Type B pancreatic cell (in vitro differentiated cells): ENCODE measurements at regions not wholly inside any gene's neighbourhood (a gene's known extent, or its start where the extent isn't known, plus 50 kb on each side); places are given as distances from the start of the nearest gene placed in this dataset.

Source experiments
- DNase-seq: peaks from one replicate; pipeline ENCODE4 v3.0.0; 2021; ENCODE audit warnings: mixed read lengths; ENCODE audit not compliant: unreplicated experiment; ENCODE audit errors: extremely low spot score
- H3K27ac Mint-ChIP-seq: 2 replicates; pipeline ENCODE4 v1.8.0; 2021; ENCODE audit warnings: mild to moderate bottlenecking, mixed read lengths
- H3K27me3 Mint-ChIP-seq: 2 replicates; pipeline ENCODE4 v1.8.0; 2021; ENCODE audit warnings: mixed read lengths
- H3K36me3 Mint-ChIP-seq: 2 replicates; pipeline ENCODE4 v1.8.0; 2021; ENCODE audit warnings: mixed read lengths
- H3K4me1 Mint-ChIP-seq: one replicate; pipeline ENCODE4 v1.8.0; 2021; ENCODE audit warnings: mixed read lengths; ENCODE audit not compliant: unreplicated experiment
- H3K4me3 Mint-ChIP-seq: 2 replicates; pipeline ENCODE4 v1.8.0; 2021; ENCODE audit warnings: mild to moderate bottlenecking, mixed read lengths
- H3K9me3 Mint-ChIP-seq: 2 replicates; pipeline ENCODE4 v1.8.0; 2021; ENCODE audit warnings: mixed read lengths
- CTCF ChIP-seq: fragments of 200-600 bp; sonication (generic); conservative IDR thresholded peaks from 2 replicates; pipeline ENCODE4 v1.5.0; 2021; ENCODE audit warnings: antibody characterized with exemption, mild to moderate bottlenecking

GRCh38 chr3:62990704-62991413, 115.6 kb upstream of the CADPS start:
- DNase-seq = no peak
- peaks cover 5% of the 10 kb centered on the region for H3K27me3 Mint-ChIP-seq
- H3K9me3 Mint-ChIP-seq = no peaks in the 10 kb centered on the region
- no peak overlapping the region for H3K4me3 Mint-ChIP-seq
- no peak overlapping the region for H3K27ac Mint-ChIP-seq
- H3K4me1 Mint-ChIP-seq = no peaks in the 10 kb centered on the region
- TF ChIP-seq CTCF = no peak
- H3K36me3 Mint-ChIP-seq = no peaks in the 10 kb centered on the region

- no peaks in the 10 kb centered on the region for H3K9me3 Mint-ChIP-seq
- no peaks in the 10 kb centered on the region for H3K4me1 Mint-ChIP-seq
Observed at GRCh38 chr3:62992520-62992919, 117.3 kb upstream of the CADPS start.

DNA sequence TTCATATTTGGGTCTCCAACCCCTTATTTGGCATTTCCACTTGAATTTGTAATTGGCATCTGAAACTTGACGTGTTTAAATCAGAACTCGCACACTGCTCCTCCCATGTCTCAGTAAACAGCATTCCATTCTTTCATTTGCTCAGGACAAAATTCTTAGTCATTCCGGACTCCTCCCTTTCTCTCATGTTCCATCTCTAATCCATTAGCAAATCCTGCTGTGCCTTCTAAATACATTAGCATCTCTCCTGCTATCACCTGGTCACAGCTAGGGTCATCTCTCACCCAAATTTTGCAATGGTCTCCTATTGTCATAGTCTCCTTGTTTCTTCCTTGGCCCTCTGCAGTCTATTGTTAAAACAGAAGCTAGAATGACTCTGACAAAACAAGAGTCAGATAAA, 119.9 kb upstream of the CADPS start:
- Mint-ChIP-seq H3K27ac (no peak overlapping the region), H3K9me3 (no peaks in the 10 kb centered on the region), H3K4me1 (no peaks in the 10 kb centered on the region), H3K36me3 (no peaks in the 10 kb centered on the region), H3K4me3 (no peak overlapping the region), H3K27me3 (peaks cover 3% of the 10 kb centered on the region)
- DNase-seq = no peak
- no peak for TF ChIP-seq CTCF

More at GRCh38 chr3:62992520-62992919, 117.3 kb upstream of the CADPS start:
- Mint-ChIP-seq H3K4me3 (no peak overlapping the region), H3K36me3 (no peaks in the 10 kb centered on the region), H3K27me3 (peaks cover 5% of the 10 kb centered on the region), H3K27ac (no peak overlapping the region)
- no peak for TF ChIP-seq CTCF
- no peak for DNase-seq

GRCh38 chr3:62995530-62995929, 120.3 kb upstream of the CADPS start:
- Mint-ChIP-seq H3K27ac (no peak overlapping the region), H3K9me3 (no peaks in the 10 kb centered on the region), H3K27me3 (peaks cover 3% of the 10 kb centered on the region)

DNA sequence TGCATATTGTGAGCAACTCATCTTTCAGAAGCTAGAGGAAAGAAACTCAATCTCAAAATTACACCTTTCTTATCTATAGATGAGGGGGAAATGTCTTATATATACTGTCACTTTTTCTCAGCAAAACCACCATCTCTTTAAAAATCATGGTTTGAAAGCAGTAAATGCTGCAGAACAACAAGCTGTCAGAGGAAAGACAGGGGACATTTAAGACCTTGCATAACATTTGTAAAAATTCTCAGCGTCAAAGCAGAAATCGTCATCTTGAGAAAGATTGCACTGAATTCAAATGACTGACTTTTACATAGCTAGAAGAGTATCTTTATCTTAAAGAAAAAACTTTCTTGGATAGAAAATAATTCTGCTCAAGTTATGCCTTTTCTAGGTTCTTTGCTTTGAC, 122.2 kb upstream of the CADPS start:
- Mint-ChIP-seq H3K4me1 (no peaks in the 10 kb centered on the region), H3K27ac (no peak overlapping the region), H3K36me3 (no peaks in the 10 kb centered on the region), H3K9me3 (no peaks in the 10 kb centered on the region), H3K27me3 (peaks cover 3% of the 10 kb centered on the region), H3K4me3 (no peak overlapping the region)
- TF ChIP-seq CTCF = no peak
- no peak for DNase-seq

More at GRCh38 chr3:62995530-62995929, 120.3 kb upstream of the CADPS start:
- no peaks in the 10 kb centered on the region for H3K4me1 Mint-ChIP-seq
- no peak for DNase-seq
- H3K4me3 Mint-ChIP-seq = no peak overlapping the region
- no peak for TF ChIP-seq CTCF
- H3K36me3 Mint-ChIP-seq = no peaks in the 10 kb centered on the region
